H7 (cell line): ENCODE measurements at regions not wholly inside any gene's neighbourhood (a gene's known extent, or its start where the extent isn't known, plus 50 kb on each side); places are given as distances from the start of the nearest gene placed in this dataset.
A peak's percentile ranks its signal among the peaks of the same experiment; 100 is the strongest.

Experiments
- DNase-seq: peaks from one replicate; pipeline ENCODE4 v3.0.0; 2012
- H3K27me3 ChIP-seq: 2 replicates; pipeline ENCODE4 v1.6.0; 2011; ENCODE audit warnings: mild to moderate bottlenecking, low read length; ENCODE audit not compliant: control insufficient read depth, insufficient read depth
- H3K36me3 ChIP-seq: replicated peaks from 2 replicates; pipeline ENCODE4 v1.5.1; 2011; ENCODE audit warnings: low read length; ENCODE audit not compliant: control insufficient read depth, insufficient read depth
- H3K4me3 ChIP-seq: 2 replicates; pipeline ENCODE4 v1.5.1; 2011; ENCODE audit warnings: low read depth, mild to moderate bottlenecking, control low read depth, low read length, moderate library complexity; ENCODE audit not compliant: insufficient read depth

GRCh38 chr4:74615411-74615810, 170.5 kb downstream of the AREG start:
- DNase-seq, result no peak
- H3K36me3 ChIP-seq, result no peaks in the 10 kb centered on the region
- H3K27me3 ChIP-seq, result no peaks in the 10 kb centered on the region
- H3K4me3 ChIP-seq, result no peak overlapping the region

- no peaks in the 10 kb centered on the region for H3K27me3 ChIP-seq
- no peaks in the 10 kb centered on the region for H3K36me3 ChIP-seq
- H3K4me3 ChIP-seq, result no peak overlapping the region
- DNase-seq, result no peak
Observed at GRCh38 chr4:74618166-74618565, 173.2 kb downstream of the AREG start.

DNA sequence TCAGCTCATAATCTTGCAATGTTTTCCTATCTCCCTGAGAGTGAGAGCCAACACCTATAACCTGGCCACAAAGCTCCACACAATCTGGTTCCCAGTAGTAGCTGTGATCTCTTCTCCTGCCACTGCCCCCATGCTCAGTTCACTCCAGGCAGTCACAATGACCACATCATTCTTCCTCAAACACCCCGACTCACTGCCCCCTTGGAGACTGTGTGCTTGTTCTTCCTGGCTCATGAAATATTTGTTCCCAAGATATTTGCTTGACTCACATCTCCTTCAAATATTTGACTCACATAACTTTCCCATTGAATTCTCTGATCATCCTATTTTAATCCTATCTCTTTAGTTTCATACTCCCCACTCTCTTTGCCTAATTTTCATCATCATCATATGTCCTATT, 173.7 kb downstream of the AREG start:
- no peaks in the 10 kb centered on the region for H3K36me3 ChIP-seq
- H3K4me3 ChIP-seq, result no peak overlapping the region
- H3K27me3 ChIP-seq, result no peaks in the 10 kb centered on the region
- DNase-seq, result no peak

DNA sequence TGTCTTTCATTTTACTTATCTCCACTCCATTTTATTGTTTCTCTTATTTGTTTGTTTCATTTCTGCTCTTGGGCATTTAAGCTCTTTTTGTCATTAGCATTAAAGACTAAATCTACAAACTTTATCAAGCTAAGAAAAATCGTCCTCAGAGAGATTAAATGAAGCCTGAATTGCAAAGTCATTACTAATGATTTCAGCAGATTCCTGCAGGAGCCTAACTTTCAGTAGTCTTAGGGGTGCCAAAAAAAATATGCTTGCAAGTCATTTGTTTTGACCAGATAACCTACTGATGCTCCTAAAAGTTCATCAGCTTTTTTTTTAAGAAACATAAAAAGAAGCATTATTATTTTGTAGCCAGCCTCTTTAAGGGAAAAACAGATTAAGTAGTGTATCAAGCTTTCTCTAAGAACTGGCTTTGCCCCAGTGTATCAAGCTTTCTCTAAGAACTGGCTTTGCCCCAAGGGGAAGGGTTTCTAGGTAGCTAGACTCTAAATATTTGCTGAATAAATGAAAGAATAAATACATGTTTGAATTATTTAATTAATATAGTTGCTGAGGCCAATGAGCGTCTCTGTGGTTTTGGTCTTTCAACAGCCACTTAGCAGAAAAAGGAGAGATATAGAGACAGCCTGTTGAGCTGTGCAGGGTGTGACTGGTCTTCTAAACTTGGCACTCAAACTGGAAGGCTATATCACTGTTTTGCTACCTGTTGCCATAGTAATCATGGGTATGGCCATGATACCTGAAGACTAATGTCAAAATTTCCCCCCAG, 174.2 kb downstream of the BTC start:
- H3K36me3 ChIP-seq, result no peaks in the 10 kb centered on the region
- no peak for DNase-seq
- H3K4me3 ChIP-seq, result no peak overlapping the region
- H3K27me3 ChIP-seq, result no peaks in the 10 kb centered on the region

DNA sequence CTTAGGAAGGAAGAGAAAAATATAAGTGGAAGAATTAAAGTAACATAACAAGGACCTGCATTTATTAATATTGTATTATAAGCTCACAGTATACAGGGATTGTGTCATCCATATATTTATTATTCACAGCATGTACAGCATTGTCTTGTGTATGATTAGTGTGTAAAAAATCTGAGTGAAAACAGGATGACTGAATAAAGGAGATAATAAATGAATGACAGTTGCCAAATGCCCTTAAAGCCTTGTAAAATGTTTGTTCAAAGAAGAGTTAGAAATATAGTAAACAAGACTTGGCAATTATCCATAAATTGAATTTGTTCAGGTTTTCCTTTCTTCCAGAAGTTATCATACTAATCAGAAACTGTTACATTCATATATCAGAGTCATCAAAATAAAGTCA, 172.7 kb downstream of the BTC start:
- no peaks in the 10 kb centered on the region for H3K27me3 ChIP-seq
- no peak for DNase-seq
- no peak overlapping the region for H3K4me3 ChIP-seq
- H3K36me3 ChIP-seq, result no peaks in the 10 kb centered on the region

GRCh38 chr4:74623041-74623440, 171.3 kb downstream of the BTC start:
- DNase-seq, result peak; percentile 14
- no peaks in the 10 kb centered on the region for H3K36me3 ChIP-seq
- no peaks in the 10 kb centered on the region for H3K27me3 ChIP-seq
- no peak overlapping the region for H3K4me3 ChIP-seq

DNA sequence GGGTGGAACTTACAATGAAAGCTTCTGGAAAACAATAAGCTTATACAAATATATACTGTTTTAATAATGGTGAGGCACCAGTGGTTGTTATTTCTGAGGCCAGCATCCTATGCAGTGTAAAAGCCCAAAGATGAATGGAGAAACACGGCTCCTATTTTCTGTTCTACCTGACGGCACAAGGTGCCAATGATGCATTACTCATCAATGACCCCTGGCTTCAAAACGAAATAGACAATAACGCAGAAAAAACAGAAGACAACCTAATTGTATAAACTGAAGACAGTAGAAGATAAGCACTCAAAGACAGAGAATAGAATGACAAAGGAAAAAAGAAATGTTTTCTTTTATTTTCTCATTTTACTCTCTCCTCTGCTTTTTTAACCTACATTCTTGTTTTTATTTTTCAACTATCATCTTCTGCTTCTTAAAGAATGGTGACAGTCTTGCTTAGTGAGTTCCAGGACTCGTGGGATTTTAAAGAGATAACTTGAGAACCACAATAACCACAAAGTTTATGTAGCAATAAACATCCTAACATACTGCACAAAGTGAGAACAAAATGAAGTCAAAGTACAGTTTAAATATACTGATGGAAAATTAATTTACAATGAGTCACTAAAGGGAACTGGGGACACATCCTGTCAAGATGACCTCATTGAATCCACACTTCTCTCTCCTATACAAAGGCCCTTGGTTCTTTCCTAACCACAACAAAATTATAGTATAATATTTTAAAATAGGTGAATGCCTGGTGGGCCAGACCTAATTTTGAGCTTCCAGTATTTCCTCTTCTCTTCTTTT, 169.8 kb downstream of the BTC start:
- no peaks in the 10 kb centered on the region for H3K36me3 ChIP-seq
- no peak for DNase-seq
- no peak overlapping the region for H3K4me3 ChIP-seq
- no peaks in the 10 kb centered on the region for H3K27me3 ChIP-seq

DNA sequence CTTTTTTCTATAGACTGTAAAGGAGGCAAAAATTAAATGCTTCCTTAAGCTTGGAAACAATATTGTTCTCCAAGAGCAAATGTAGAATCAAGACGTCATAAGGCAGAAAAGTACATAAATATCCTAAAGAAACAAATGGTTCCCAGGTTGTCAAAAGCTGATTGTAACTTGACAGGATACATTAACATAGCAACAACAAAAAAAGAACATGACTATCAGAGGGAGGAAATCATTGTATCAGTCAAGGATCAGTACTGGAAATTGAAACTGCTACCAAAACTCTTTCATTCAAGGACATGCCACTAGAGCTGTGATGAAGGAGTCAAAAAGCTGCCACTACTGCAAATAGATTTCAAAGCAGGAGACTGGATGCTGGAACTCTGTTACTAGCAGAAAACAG, 168.3 kb downstream of the BTC start:
- Histone ChIP-seq H3K27me3 (no peaks in the 10 kb centered on the region), H3K36me3 (no peaks in the 10 kb centered on the region), H3K4me3 (no peak overlapping the region)
- DNase-seq, result no peak

- DNase-seq, result no peak
- no peaks in the 10 kb centered on the region for H3K36me3 ChIP-seq
- no peaks in the 10 kb centered on the region for H3K27me3 ChIP-seq
- no peak overlapping the region for H3K4me3 ChIP-seq
Observed at GRCh38 chr4:74627093-74627492, 167.2 kb downstream of the BTC start.

DNA sequence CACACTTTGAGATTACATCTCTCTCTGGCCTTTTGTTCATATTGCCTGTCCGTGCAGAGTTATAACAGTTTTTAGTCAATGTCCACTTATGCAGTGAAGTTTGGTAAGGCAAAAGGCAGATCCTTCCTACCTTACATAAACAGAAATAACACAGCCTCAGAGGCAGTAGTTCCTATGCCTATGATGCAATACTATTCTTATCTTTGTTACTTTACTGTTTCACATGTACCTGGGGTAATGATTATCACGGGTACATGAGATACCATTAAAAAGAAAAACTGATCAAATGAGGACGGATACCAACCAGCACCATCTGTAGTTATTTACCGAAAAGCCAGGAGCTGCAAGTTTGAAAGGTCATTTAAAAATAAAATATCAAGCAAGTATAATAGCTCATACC, 166.8 kb downstream of the BTC start:
- H3K27me3 ChIP-seq, result no peaks in the 10 kb centered on the region
- H3K4me3 ChIP-seq, result no peak overlapping the region
- DNase-seq, result no peak
- no peaks in the 10 kb centered on the region for H3K36me3 ChIP-seq

- Histone ChIP-seq H3K27me3 (no peaks in the 10 kb centered on the region), H3K4me3 (no peak overlapping the region), H3K36me3 (no peaks in the 10 kb centered on the region)
- DNase-seq, result no peak
Observed at GRCh38 chr4:74628852-74629620, 165.3 kb downstream of the BTC start.

GRCh38 chr4:74630551-74630950, 163.8 kb downstream of the BTC start:
- Histone ChIP-seq H3K4me3 (no peak overlapping the region), H3K36me3 (no peaks in the 10 kb centered on the region), H3K27me3 (no peaks in the 10 kb centered on the region)
- no peak for DNase-seq

- no peaks in the 10 kb centered on the region for H3K27me3 ChIP-seq
- no peak for DNase-seq
- no peak overlapping the region for H3K4me3 ChIP-seq
- no peaks in the 10 kb centered on the region for H3K36me3 ChIP-seq
Observed at GRCh38 chr4:74631338-74631737, 163.0 kb downstream of the BTC start.

DNA sequence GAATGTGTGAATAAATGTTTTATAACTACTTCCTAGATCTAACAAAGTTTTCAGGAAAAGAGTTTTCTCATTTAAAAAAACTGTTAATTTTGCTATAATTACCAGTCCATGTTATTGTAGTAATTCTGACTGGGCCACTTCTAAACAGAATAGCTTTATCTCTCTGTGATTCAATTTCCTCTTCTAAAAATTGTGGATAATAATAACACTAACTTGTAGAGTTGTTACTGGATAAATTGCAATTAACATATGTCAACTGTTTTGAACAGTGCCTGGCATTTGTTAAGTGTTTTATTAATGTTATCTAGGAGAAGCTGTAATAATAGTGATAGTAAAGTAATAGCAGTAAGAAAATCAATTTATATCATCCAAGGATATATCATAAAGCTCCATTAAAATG, 162.3 kb downstream of the BTC start:
- no peak for DNase-seq
- no peaks in the 10 kb centered on the region for H3K27me3 ChIP-seq
- H3K4me3 ChIP-seq, result no peak overlapping the region
- no peaks in the 10 kb centered on the region for H3K36me3 ChIP-seq

GRCh38 chr4:74632634-74633033, 161.7 kb downstream of the BTC start:
- Histone ChIP-seq H3K27me3 (no peaks in the 10 kb centered on the region), H3K36me3 (no peaks in the 10 kb centered on the region), H3K4me3 (no peak overlapping the region)
- DNase-seq, result no peak
